ENCODE measurements at regions not wholly inside any gene's neighbourhood (a gene's known extent, or its start where the extent isn't known, plus 50 kb on each side); places are given as distances from the start of the nearest gene placed in this dataset.

DNA sequence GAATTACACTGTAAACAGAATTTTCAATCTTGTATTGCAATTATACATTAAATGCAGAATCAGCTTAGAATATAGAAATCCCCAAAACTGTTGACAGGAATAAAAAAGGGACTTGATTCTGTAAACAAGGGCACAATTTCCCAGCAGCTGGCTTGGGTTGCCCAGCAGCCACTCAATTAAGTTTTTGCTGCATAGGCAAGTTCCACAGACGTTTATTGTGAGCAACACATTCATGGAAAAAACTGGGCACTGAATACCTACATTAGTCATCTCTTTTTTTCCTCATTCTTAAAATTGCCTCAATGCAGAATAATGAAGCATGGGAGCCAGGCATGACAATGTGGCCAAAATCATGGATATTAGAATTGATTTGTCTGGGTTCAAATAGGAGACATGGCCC is 421.8 kb upstream of the ANO5 start:
- no peaks in the 10 kb centered on the region for H3K79me2 ChIP-seq (ENCODE audit: control insufficient read depth, insufficient read depth, low read length)
- ChIA-PET POLR2A (no interaction called here), CTCF (no interaction called here)
- DNase-seq (ENCODE audit: low read depth, low spot score) (no peak), FAIRE-seq (no peak)
- no peak overlapping the region for H3K9ac ChIP-seq (replicated peaks; ENCODE audit: extremely low read depth, insufficient read depth, low read length)
- TF ChIP-seq POLR2A (IDR thresholded peaks at IDR 0.05; ENCODE audit: low read depth, low read length) = no peak
- TF ChIP-seq, protein P1, sequence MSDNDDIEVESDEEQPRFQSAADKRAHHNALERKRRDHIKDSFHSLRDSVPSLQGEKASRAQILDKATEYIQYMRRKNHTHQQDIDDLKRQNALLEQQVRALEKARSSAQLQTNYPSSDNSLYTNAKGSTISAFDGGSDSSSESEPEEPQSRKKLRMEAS (IDR thresholded peaks at IDR 0.05; ENCODE audit: insufficient read depth, insufficient read length) = no peak
- TF ChIP-seq, protein P2, sequence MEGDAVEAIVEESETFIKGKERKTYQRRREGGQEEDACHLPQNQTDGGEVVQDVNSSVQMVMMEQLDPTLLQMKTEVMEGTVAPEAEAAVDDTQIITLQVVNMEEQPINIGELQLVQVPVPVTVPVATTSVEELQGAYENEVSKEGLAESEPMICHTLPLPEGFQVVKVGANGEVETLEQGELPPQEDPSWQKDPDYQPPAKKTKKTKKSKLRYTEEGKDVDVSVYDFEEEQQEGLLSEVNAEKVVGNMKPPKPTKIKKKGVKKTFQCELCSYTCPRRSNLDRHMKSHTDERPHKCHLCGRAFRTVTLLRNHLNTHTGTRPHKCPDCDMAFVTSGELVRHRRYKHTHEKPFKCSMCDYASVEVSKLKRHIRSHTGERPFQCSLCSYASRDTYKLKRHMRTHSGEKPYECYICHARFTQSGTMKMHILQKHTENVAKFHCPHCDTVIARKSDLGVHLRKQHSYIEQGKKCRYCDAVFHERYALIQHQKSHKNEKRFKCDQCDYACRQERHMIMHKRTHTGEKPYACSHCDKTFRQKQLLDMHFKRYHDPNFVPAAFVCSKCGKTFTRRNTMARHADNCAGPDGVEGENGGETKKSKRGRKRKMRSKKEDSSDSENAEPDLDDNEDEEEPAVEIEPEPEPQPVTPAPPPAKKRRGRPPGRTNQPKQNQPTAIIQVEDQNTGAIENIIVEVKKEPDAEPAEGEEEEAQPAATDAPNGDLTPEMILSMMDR (IDR thresholded peaks at IDR 0.05; ENCODE audit: extremely low read depth in 1 of 2, insufficient read depth in 1 of 2, low read depth in 1 of 2, low read length in 2 of 2) = no peak
- TF ChIP-seq GATA2 (IDR thresholded peaks at IDR 0.05; ENCODE audit: insufficient read depth, insufficient read length, low read depth, low read length) = no peak
- no peak for TF ChIP-seq MYC (IDR thresholded peaks at IDR 0.05; ENCODE audit: low read depth, low read length)
- TF ChIP-seq POLR2AphosphoS5 (IDR thresholded peaks at IDR 0.05; ENCODE audit: insufficient read depth, low read depth, low read length) = no peak
- no peak for TF ChIP-seq FOS (IDR thresholded peaks at IDR 0.05; ENCODE audit: borderline replicate concordance, insufficient read depth, low read length)
- no peak for TF ChIP-seq EZH2 (IDR thresholded peaks at IDR 0.05; ENCODE audit: borderline replicate concordance, low read depth, low read length, severe bottlenecking)
- TF ChIP-seq JUN (IDR thresholded peaks at IDR 0.05; ENCODE audit: borderline replicate concordance, insufficient read depth, insufficient read length, low read depth) = no peak
- H3K9me1 ChIP-seq (replicated peaks; ENCODE audit: control insufficient read depth, extremely low read depth, insufficient read depth, low read length) = no peaks in the 10 kb centered on the region
- dilution Hi-C loops (cut with MboI; ENCODE audit: extremely low pct_ligation_motif_present, low sequenced_read_pairs) (no loop called here), intact Hi-C loops (cut with micrococcal nuclease) (no loop called here)
- H3K4me1 ChIP-seq (ENCODE audit: control insufficient read depth, extremely low read depth, insufficient read depth, low read length) = no peaks in the 10 kb centered on the region
- peaks cover 6% of the 10 kb centered on the region for H3K9me3 ChIP-seq (replicated peaks; ENCODE audit: control insufficient read depth, insufficient read depth, low read length)
- H4K20me1 ChIP-seq (replicated peaks; ENCODE audit: control insufficient read depth, extremely low read depth, insufficient read depth, low read length) = no peaks in the 10 kb centered on the region
- H3K27ac ChIP-seq (ENCODE audit: insufficient read depth, low read depth, low read length) = no peak overlapping the region
- H3K36me3 ChIP-seq (ENCODE audit: control insufficient read depth in 2 of 2, extremely low read depth in 1 of 2, insufficient read depth in 2 of 2, low read length in 2 of 2) = no peaks in the 10 kb centered on the region
- BruUV-seq (replicated peaks) = no TSS peak
- H2AFZ ChIP-seq (ENCODE audit: low read depth, low read length) = no peak overlapping the region
- H3K27me3 ChIP-seq (ENCODE audit: control insufficient read depth in 2 of 2, insufficient read depth in 2 of 2, low read length in 2 of 2) = no peaks in the 10 kb centered on the region
- H3K4me2 ChIP-seq (ENCODE audit: insufficient read depth, low read length) = no peak overlapping the region
- no peak overlapping the region for H3K4me3 ChIP-seq (replicated peaks in 1 of 3; ENCODE audit: insufficient read depth in 1 of 3, low read depth in 1 of 3, low read length in 3 of 3)

Measured in endothelial cell of umbilical vein (primary cell).